ENCODE measurements at regions not wholly inside any gene's neighbourhood (a gene's known extent, or its start where the extent isn't known, plus 50 kb on each side); places are given as distances from the start of the nearest gene placed in this dataset.

DNA sequence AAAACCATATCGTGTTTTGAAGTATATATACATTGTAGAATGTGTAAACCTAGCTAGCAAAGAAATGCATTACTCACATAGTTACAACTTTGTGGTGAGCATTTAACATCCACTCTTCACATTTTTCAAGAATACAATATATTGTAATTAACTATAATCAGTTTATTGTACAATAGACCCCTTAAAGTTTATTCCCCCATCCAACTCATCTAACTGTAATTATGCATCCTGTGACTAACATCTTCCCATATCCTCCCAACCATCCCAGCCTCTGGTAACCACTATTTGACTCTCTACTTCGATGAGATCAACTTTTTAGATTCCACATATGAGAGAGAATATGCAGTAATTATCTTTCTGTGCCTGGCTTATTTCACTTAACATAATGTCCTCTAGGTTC is 526.4 kb downstream of the KIF20B start (continued):
- no peak for TF ChIP-seq ZNF138 (CRISPR knock-in tag; conservative IDR thresholded peaks at IDR 0.05)

DNA sequence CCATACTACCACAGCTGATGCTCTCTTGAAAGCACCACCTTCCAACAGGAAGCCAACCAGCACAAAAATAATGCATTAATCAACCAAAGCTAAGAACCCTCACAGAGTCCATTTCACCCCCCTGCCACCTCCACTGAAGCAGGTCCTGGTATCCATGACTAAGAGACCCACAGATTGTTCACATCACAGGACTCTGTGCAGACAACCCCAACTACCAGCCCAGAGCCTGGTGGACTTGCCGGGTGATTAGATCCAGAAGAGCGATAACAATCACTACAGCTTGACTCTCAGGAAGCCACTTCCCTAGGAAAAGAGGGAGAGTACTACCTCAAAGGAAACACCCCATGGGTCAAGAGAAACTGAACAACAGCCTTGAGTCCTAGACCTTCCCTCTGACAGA is 528.1 kb downstream of the KIF20B start:
- no peaks in the 10 kb centered on the region for H3K27me3 Mint-ChIP-seq (ENCODE audit: low read depth)
- H3K27ac Mint-ChIP-seq = no peak overlapping the region
- CTCF ChIA-PET = no interaction called here
- POLR2A ChIA-PET = no interaction called here
- ATAC-seq (no peak), DNase-seq (ENCODE audit: low spot score) (no peak)
- H3K4me1 Mint-ChIP-seq = no peaks in the 10 kb centered on the region
- H3K4me3 Mint-ChIP-seq = no peak overlapping the region
- H3K9me3 Mint-ChIP-seq = peaks cover 36% of the 10 kb centered on the region
- no peaks in the 10 kb centered on the region for H3K36me3 Mint-ChIP-seq
- TF ChIP-seq ZBTB21 (CRISPR knock-in tag; IDR thresholded peaks at IDR 0.05; ENCODE audit: borderline replicate concordance) (no peak), CBFB (CRISPR knock-in tag; IDR thresholded peaks at IDR 0.05; ENCODE audit: low read depth) (no peak), ELF4 (CRISPR knock-in tag; IDR thresholded peaks at IDR 0.05; ENCODE audit: low read depth) (no peak), NFATC4 (CRISPR knock-in tag; IDR thresholded peaks at IDR 0.05) (no peak), NFE2L1 (CRISPR knock-in tag; IDR thresholded peaks at IDR 0.05) (no peak), ZNF138 (CRISPR knock-in tag; conservative IDR thresholded peaks at IDR 0.05) (no peak), ETV6 (CRISPR knock-in tag; IDR thresholded peaks at IDR 0.05) (no peak), ATF1 (CRISPR knock-in tag; IDR thresholded peaks at IDR 0.05) (no peak)
- TF ChIP-seq, protein P1, sequence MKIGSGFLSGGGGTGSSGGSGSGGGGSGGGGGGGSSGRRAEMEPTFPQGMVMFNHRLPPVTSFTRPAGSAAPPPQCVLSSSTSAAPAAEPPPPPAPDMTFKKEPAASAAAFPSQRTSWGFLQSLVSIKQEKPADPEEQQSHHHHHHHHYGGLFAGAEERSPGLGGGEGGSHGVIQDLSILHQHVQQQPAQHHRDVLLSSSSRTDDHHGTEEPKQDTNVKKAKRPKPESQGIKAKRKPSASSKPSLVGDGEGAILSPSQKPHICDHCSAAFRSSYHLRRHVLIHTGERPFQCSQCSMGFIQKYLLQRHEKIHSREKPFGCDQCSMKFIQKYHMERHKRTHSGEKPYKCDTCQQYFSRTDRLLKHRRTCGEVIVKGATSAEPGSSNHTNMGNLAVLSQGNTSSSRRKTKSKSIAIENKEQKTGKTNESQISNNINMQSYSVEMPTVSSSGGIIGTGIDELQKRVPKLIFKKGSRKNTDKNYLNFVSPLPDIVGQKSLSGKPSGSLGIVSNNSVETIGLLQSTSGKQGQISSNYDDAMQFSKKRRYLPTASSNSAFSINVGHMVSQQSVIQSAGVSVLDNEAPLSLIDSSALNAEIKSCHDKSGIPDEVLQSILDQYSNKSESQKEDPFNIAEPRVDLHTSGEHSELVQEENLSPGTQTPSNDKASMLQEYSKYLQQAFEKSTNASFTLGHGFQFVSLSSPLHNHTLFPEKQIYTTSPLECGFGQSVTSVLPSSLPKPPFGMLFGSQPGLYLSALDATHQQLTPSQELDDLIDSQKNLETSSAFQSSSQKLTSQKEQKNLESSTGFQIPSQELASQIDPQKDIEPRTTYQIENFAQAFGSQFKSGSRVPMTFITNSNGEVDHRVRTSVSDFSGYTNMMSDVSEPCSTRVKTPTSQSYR (CRISPR knock-in tag; IDR thresholded peaks at IDR 0.05) = no peak
- TF ChIP-seq, protein P2, sequence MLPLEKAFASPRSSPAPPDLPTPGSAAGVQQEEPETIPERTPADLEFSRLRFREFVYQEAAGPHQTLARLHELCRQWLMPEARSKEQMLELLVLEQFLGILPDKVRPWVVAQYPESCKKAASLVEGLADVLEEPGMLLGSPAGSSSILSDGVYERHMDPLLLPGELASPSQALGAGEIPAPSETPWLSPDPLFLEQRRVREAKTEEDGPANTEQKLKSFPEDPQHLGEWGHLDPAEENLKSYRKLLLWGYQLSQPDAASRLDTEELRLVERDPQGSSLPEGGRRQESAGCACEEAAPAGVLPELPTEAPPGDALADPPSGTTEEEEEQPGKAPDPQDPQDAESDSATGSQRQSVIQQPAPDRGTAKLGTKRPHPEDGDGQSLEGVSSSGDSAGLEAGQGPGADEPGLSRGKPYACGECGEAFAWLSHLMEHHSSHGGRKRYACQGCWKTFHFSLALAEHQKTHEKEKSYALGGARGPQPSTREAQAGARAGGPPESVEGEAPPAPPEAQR (CRISPR knock-in tag; IDR thresholded peaks at IDR 0.05) = no peak
- TF ChIP-seq, protein P3, sequence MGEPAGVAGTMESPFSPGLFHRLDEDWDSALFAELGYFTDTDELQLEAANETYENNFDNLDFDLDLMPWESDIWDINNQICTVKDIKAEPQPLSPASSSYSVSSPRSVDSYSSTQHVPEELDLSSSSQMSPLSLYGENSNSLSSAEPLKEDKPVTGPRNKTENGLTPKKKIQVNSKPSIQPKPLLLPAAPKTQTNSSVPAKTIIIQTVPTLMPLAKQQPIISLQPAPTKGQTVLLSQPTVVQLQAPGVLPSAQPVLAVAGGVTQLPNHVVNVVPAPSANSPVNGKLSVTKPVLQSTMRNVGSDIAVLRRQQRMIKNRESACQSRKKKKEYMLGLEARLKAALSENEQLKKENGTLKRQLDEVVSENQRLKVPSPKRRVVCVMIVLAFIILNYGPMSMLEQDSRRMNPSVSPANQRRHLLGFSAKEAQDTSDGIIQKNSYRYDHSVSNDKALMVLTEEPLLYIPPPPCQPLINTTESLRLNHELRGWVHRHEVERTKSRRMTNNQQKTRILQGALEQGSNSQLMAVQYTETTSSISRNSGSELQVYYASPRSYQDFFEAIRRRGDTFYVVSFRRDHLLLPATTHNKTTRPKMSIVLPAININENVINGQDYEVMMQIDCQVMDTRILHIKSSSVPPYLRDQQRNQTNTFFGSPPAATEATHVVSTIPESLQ (CRISPR knock-in tag; IDR thresholded peaks at IDR 0.05) = no peak
- TF ChIP-seq, protein P4, sequence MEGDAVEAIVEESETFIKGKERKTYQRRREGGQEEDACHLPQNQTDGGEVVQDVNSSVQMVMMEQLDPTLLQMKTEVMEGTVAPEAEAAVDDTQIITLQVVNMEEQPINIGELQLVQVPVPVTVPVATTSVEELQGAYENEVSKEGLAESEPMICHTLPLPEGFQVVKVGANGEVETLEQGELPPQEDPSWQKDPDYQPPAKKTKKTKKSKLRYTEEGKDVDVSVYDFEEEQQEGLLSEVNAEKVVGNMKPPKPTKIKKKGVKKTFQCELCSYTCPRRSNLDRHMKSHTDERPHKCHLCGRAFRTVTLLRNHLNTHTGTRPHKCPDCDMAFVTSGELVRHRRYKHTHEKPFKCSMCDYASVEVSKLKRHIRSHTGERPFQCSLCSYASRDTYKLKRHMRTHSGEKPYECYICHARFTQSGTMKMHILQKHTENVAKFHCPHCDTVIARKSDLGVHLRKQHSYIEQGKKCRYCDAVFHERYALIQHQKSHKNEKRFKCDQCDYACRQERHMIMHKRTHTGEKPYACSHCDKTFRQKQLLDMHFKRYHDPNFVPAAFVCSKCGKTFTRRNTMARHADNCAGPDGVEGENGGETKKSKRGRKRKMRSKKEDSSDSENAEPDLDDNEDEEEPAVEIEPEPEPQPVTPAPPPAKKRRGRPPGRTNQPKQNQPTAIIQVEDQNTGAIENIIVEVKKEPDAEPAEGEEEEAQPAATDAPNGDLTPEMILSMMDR (IDR thresholded peaks at IDR 0.05) = no peak
- TF ChIP-seq, protein P5, sequence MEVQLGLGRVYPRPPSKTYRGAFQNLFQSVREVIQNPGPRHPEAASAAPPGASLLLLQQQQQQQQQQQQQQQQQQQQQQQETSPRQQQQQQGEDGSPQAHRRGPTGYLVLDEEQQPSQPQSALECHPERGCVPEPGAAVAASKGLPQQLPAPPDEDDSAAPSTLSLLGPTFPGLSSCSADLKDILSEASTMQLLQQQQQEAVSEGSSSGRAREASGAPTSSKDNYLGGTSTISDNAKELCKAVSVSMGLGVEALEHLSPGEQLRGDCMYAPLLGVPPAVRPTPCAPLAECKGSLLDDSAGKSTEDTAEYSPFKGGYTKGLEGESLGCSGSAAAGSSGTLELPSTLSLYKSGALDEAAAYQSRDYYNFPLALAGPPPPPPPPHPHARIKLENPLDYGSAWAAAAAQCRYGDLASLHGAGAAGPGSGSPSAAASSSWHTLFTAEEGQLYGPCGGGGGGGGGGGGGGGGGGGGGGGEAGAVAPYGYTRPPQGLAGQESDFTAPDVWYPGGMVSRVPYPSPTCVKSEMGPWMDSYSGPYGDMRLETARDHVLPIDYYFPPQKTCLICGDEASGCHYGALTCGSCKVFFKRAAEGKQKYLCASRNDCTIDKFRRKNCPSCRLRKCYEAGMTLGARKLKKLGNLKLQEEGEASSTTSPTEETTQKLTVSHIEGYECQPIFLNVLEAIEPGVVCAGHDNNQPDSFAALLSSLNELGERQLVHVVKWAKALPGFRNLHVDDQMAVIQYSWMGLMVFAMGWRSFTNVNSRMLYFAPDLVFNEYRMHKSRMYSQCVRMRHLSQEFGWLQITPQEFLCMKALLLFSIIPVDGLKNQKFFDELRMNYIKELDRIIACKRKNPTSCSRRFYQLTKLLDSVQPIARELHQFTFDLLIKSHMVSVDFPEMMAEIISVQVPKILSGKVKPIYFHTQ (CRISPR knock-in tag; IDR thresholded peaks at IDR 0.05) = no peak
- TF ChIP-seq, protein P6, sequence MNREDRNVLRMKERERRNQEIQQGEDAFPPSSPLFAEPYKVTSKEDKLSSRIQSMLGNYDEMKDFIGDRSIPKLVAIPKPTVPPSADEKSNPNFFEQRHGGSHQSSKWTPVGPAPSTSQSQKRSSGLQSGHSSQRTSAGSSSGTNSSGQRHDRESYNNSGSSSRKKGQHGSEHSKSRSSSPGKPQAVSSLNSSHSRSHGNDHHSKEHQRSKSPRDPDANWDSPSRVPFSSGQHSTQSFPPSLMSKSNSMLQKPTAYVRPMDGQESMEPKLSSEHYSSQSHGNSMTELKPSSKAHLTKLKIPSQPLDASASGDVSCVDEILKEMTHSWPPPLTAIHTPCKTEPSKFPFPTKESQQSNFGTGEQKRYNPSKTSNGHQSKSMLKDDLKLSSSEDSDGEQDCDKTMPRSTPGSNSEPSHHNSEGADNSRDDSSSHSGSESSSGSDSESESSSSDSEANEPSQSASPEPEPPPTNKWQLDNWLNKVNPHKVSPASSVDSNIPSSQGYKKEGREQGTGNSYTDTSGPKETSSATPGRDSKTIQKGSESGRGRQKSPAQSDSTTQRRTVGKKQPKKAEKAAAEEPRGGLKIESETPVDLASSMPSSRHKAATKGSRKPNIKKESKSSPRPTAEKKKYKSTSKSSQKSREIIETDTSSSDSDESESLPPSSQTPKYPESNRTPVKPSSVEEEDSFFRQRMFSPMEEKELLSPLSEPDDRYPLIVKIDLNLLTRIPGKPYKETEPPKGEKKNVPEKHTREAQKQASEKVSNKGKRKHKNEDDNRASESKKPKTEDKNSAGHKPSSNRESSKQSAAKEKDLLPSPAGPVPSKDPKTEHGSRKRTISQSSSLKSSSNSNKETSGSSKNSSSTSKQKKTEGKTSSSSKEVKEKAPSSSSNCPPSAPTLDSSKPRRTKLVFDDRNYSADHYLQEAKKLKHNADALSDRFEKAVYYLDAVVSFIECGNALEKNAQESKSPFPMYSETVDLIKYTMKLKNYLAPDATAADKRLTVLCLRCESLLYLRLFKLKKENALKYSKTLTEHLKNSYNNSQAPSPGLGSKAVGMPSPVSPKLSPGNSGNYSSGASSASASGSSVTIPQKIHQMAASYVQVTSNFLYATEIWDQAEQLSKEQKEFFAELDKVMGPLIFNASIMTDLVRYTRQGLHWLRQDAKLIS (CRISPR knock-in tag; IDR thresholded peaks at IDR 0.05; ENCODE audit: borderline replicate concordance) = no peak
- TF ChIP-seq, protein P7, sequence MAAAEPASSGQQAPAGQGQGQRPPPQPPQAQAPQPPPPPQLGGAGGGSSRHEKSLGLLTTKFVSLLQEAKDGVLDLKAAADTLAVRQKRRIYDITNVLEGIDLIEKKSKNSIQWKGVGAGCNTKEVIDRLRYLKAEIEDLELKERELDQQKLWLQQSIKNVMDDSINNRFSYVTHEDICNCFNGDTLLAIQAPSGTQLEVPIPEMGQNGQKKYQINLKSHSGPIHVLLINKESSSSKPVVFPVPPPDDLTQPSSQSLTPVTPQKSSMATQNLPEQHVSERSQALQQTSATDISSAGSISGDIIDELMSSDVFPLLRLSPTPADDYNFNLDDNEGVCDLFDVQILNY (CRISPR knock-in tag; IDR thresholded peaks at IDR 0.05) = no peak
- TF ChIP-seq, protein P8, sequence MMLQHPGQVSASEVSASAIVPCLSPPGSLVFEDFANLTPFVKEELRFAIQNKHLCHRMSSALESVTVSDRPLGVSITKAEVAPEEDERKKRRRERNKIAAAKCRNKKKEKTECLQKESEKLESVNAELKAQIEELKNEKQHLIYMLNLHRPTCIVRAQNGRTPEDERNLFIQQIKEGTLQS (CRISPR knock-in tag; conservative IDR thresholded peaks at IDR 0.05) = no peak
- TF ChIP-seq, protein P9, sequence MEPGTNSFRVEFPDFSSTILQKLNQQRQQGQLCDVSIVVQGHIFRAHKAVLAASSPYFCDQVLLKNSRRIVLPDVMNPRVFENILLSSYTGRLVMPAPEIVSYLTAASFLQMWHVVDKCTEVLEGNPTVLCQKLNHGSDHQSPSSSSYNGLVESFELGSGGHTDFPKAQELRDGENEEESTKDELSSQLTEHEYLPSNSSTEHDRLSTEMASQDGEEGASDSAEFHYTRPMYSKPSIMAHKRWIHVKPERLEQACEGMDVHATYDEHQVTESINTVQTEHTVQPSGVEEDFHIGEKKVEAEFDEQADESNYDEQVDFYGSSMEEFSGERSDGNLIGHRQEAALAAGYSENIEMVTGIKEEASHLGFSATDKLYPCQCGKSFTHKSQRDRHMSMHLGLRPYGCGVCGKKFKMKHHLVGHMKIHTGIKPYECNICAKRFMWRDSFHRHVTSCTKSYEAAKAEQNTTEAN (CRISPR knock-in tag; IDR thresholded peaks at IDR 0.05) = no peak

Measured in WTC11 (cell line).